Liver (tissue), 3 donors: ENCODE measurements at regions not wholly inside any gene's neighbourhood (a gene's known extent, or its start where the extent isn't known, plus 50 kb on each side); places are given as distances from the start of the nearest gene placed in this dataset.

Source experiments
- CTCF ChIP-seq: fragments of 150-350 bp; IDR thresholded peaks from 2 replicates; pipeline ENCODE4 v1.5.1; 2017; ENCODE audit warnings: improper control_type of control experiment, low read depth, low read length; ENCODE audit not compliant: missing input control
- MAX ChIP-seq: IDR thresholded peaks from 2 replicates; pipeline ENCODE4 v1.6.1; 2016; ENCODE audit warnings: antibody characterized with exemption
- TAF1 ChIP-seq: conservative IDR thresholded peaks from 2 replicates; pipeline ENCODE4 v1.6.1; 2016; ENCODE audit warnings: antibody characterized with exemption, mild to moderate bottlenecking
- YY1 ChIP-seq: IDR thresholded peaks from 2 replicates; pipeline ENCODE4 v1.6.1; 2016; ENCODE audit warnings: antibody characterized with exemption, mild to moderate bottlenecking
- donor health status: healthy.
- donor health status: healthy.

GRCh38 chr2:55993685-55994084, 70.1 kb upstream of the EFEMP1 start:
- TF ChIP-seq TAF1 (no peak), CTCF (no peak), YY1 (no peak), MAX (no peak)
